ENCODE measurements at regions not wholly inside any gene's neighbourhood (a gene's known extent, or its start where the extent isn't known, plus 50 kb on each side); places are given as distances from the start of the nearest gene placed in this dataset.
"Not testable (repeated sequence)": the region's sequence is repeated elsewhere in the genome, so short reads cannot be mapped to it uniquely, and the experiment has no call there.

DNA sequence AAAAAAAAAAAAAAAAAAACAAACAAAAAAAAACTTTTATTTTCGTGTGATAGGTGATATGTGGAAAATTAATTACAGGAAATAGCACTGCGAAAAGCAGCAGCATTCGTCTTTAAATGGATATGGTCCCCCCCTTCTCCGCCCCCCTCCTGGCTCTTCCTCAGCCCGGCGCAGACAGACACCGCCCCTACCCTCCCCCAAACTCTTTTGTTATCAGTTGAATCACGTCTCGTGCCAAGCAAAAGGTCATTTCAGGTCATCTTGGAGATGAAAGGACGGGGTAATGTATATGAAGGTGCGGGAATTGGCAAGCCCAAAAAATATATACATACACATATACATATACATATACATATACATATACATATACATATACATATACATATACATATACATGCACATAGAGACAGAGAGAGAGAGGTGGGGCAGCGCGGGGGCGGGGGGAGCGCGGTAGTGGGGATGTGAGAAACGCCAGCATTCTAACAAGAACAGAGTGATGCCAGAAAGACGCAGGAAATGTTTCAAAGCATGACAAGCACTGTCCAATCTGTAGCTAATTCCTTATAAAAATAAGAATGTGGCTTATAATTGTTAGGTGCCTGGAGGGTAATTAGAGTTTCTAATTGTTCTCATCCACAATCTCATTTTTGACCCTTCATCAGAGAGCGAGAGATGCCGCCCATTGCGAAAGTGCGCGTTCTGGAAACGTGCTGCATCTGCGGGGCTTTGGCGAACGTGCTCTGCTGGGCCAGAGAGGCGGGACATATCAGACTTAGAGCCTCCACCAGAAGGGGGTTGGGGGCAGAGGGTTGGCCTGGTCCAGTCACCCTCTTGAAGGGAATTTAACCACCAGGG is 214.5 kb upstream of the UBASH3B start:
- no peak for DNase-seq

DNA sequence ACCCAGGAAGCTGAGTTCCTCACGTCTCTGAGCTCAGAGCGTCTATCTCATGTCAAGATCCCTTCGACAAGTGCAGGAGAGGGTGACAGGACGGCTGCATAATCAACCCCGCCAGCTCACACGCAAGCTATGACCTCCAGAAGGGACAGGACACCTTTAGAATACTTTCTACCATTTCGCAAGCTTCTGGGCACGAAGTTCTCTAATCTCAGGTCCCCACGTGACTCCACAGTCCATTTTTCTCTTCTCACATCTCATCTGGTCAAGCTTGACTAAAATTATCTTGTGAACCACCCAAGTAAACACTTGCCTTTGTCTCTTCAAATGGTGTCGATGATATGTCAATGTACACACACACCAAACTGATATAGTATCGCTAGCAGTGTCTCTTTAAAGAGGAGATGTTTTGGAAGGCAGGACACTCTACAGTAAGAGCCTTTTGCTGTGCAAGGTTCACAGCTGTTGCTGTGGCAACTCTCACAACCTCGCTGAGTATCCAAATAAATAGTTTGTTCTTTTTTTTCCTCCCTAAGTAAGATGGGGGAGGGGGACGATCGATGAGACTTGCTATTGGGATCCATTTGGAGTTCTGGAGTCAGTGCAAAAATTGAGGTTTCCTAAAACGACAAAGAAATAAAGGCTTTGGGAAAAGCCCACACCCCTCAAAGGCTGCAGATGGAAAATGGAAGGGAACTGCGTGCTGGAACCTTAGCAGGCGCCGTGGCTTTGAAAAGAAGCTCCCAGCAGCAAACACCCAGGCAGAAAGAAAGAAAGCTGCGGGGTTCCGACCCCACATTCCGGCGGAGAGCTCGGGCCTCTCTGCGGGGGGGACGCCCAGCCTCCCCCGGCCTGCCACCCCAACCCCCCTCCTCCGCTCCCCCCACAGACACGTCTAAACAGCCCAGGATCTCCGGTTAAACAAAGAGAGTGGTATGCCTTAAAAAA is 215.4 kb upstream of the UBASH3B start:
- peak; percentile 90 for DNase-seq

DNA sequence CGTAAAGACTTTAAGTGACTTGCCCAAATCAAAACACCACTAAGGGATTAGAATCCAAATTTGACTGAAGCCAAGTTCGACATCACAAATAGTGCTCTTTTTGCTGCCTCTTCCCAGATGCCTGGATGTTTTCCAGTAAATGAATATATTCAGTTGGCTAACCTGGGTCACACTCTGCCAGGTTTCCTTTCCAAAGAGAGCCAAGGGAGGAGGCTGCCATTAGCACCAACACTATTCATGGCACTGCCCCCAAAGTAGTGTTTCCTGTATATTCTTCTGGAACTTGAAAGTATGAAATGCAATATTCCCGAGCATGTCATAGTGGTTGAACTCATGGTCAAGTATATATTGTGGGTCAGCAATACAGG is 219.3 kb upstream of the UBASH3B start:
- DNase-seq, result no peak

DNA sequence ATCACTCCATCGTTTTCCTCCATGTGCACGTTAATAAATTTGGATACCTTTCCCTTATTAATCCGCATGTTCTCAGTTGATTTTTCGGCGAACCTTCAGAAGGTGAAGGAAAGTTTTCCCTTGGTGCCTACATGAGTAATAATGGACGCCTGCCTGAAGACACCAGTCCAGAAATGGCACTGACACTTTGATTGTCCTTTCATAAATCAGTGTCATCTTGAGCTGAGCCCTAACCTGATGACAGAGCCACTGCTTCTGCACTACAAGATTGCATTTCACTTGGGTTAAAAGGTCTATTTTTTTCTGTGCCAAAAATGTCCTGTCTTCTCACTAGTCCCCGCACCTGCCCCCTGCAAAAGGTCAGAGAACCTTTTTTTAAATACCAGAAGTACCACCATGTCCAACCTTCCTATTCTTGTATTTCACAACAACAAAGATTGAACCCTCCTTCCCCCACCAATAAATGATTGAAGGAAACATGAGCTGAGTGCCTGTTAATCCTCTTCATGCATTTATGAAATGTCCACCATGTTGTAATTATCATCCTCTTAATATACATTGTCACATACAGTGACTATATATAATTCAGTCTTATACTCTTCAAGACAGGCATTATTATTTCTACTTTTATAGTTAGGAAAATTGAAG is 219.9 kb upstream of the UBASH3B start:
- no peak for DNase-seq

DNA sequence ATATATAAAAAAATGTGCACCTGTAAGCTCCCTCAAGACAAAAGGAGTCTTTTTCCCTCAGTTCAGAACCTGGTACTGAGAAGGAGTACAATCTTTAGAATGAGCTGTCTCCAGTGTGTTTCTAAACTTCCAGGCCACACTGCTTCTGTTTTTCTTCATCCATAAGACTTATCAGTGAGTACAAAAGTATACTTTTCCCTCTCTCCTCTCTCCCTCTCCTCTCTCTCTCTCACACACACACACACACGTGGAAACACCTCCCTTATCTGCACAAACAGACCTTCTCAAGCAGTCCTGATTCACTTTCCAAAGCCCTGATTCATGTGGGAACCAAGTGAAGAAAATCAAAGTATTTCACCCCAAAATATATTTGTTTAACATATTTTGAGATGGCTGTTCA is 220.7 kb upstream of the UBASH3B start:
- DNase-seq, result no peak

DNA sequence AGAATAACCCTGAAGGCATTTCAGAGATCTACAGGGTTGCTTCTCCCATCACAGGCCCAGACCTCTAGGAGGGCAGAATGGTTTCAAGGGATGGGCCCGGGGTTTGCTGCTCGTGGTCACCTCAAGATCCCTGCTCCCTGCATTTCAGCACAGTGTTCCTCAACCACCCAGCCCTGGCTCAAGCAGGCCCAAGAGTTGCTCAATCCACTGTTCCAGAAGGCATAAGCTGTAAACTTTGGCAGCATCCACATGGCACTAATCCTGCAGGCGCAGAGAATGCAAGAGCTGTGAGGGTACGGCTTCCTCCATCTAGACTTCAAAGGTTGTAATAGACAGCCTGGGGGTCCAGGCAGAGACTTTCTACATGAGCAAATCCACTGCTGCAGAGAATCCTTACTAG is 225.0 kb upstream of the UBASH3B start:
- no peak for DNase-seq

GRCh38 chr11:122426073-122426472 is 229.4 kb upstream of the UBASH3B start:
- DNase-seq, result no peak

- no peak for DNase-seq
Measured at GRCh38 chr11:122424636-122425035, 230.9 kb upstream of the UBASH3B start.

DNA sequence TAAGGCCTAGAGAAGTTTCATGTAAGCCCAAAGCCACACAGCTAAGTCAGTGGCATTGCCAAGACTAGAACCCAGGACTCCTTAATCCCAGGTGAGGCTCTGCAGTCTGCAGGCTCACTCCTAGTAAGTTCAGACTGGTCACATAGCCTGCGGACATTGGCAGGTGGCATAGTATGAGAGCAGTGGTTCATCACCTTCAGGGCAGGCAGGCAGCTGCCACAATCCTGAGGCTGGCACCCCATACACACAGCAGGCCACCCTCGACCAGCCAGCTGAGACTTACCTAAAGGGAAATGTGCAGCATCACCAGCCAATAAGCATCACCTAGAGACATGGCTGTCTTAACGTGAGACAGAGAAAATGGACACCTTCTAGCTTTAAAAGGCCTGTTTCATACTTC is 231.6 kb upstream of the UBASH3B start:
- DNase-seq, result no peak

DNA sequence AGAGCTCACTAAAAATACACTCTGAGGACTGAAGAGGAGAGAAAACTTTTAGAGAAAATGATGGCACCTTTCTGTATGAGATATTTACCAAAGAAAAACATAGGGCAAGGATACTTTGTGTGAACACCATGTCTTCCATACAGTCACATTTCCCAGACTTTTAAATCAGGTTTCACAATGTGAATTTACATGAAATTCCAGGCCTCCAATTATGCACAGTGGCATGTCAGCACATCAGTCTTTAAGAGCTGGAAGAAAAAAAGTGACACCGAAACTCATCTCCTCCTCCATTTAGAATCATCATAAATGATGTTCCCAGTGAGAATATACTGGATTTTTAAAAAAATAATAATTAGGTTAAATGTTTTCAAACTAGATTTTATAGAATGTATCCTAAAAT is 232.2 kb upstream of the UBASH3B start:
- DNase-seq, result no peak

DNA sequence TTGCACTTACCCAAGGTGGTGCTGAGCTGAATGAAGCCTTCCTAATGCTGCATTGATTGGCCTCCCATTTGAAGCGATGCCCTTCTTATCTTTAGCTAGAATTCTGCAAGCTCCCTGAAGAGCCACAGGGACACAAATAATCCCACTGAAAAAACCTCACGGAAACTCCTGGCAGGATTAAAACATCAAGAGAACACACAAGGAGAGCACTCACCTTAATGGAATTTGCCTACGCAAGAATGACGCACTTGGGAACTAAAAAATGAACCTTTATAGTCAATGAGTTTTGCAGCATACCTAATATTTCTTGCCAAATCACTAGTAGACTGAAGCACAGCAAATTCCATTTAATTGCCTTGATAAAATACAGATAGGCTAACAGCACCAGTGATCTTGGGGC is 232.8 kb upstream of the UBASH3B start:
- DNase-seq, result no peak

DNA sequence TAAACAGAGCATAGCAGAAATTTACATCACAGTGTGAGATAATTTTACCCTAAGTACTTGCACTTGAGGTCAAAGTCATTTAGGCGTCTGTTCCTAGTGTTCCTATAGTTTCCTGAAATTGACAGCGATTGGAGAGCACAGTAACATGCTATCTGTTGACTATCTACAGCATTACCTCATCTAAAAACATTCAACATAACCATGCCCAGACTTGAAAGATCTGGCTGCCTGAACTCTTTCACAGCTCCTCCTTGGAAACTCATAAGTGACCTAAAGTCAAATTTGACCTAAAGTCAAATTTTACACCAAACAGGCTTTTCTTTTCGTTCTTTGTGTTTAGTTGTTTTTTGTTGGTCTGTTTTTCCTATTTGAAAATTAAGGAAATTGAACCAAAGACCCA is 233.8 kb upstream of the UBASH3B start:
- no peak for DNase-seq

GRCh38 chr11:122418032-122418431 is 237.5 kb upstream of the UBASH3B start:
- DNase-seq, result no peak

GRCh38 chr11:122414406-122415018 is 241.0 kb upstream of the UBASH3B start:
- no peak for DNase-seq

- DNase-seq, result no peak
Measured at GRCh38 chr11:122413677-122414076, 241.8 kb upstream of the UBASH3B start.

- no peak for DNase-seq
Measured at GRCh38 chr11:122412581-122412980, 242.9 kb upstream of the UBASH3B start.

DNA sequence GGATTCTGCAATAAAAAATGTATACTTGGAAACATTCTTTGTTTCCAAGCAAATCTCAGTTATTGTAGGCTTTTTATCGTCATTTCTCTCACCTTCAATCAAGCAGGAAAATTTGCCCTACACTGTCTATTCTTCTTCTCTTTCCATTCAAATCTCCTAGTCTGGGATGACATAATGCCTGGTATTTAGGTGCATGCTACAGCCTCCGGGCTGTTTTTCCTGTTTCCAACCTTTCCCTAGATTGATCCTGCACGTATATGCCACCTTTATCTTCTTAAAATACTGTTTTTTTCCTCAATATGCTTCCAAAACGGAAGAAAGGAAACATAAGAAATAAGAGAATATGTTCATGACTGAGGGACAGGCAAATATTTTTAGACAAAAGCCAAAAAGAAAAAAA is 249.1 kb upstream of the UBASH3B start:
- no peak for DNase-seq

DNA sequence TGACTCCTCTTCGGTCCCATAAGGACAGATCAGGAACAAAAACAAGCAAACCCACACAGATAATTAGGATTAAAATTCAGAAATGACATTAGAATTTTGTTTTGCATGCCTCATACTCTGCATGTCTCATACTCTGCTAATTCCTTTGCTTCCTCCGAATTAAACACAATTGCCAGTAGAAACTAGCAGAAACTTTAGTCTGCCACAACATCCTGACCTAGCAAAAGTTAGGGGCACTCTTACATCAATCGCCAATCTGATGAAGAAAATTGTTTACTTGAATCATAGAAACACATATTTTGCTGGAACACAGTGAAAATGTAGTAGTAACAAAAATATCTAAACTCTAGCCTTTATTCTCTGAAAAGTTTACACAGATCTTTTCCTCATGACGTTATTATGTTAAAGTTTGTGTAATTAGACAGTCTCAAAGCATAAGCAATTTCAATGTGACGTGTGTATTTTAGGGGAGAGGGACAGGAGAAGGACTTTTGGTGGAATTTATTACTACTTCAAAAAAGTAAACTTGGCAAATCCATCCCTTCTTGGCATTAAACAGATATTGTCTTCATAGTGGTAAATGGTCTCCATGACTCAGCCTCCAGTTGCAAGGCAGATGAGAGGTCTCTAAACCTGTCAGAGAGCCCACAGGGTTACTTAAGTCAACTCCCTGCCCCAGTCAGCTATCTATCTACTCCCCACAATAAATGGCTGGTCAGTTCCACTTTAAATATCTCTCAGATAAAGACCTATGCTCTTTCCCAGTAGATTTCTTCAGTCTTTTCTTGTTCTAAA is 249.8 kb upstream of the UBASH3B start:
- no peak for DNase-seq

- DNase-seq, result peak; percentile 46
Measured at GRCh38 chr11:122404571-122404970, 251.0 kb upstream of the UBASH3B start.

DNA sequence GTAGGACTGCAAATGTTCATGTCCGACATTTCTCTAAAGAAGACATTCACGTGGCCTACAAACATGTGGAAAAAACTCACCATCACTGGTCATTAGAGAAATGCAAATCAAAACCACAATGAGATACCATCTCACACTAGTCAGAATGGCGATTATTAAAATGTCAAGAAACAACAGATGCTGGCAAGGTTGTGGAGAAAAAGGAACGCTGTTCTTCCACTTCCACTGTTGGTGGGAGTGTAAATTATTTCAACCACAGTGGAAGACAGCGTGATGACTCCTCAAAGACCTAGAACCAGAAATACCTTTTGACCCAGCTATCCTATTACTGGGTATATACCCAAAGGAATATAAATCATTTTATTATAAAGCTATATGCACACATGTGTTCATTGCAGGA is 253.9 kb upstream of the UBASH3B start:
- DNase-seq, result not testable (repeated sequence)

DNA sequence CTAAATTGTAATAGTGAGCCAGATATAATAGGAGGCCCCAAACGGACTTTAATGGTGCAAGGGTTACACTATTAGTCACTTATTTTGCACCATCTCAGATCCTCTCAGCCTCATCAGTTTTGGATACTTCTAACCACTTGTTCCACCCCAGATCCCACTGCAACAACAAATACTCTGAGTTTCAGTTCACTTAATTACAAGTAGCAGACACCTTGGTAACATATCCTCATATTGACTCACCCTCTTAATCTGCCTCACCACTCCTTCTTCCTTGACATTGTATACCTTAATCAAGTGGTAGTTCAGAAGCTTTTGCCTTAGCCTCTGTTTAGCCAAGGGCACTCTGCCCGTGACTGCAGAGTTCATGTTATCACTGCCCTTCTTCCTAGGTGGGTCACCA is 256.1 kb upstream of the UBASH3B start:
- no peak for DNase-seq

- no peak for DNase-seq
Measured at GRCh38 chr11:122398851-122399250, 256.7 kb upstream of the UBASH3B start.
